GM12875 (cell line): ENCODE measurements at regions not wholly inside any gene's neighbourhood (a gene's known extent, or its start where the extent isn't known, plus 50 kb on each side); places are given as distances from the start of the nearest gene placed in this dataset.

Experiments used
- H3K4me3 ChIP-seq: one replicate; pipeline ENCODE4 v1.5.1; 2011; ENCODE audit warnings: low read depth, low read length, control low read depth
- CTCF ChIP-seq: IDR thresholded peaks from 2 replicates; pipeline ENCODE4 v1.5.1; 2011; ENCODE audit warnings: low read depth, mild to moderate bottlenecking, control low read depth, inconsistent platforms, low read length, moderate library complexity, borderline replicate concordance; ENCODE audit not compliant: insufficient read depth

DNA sequence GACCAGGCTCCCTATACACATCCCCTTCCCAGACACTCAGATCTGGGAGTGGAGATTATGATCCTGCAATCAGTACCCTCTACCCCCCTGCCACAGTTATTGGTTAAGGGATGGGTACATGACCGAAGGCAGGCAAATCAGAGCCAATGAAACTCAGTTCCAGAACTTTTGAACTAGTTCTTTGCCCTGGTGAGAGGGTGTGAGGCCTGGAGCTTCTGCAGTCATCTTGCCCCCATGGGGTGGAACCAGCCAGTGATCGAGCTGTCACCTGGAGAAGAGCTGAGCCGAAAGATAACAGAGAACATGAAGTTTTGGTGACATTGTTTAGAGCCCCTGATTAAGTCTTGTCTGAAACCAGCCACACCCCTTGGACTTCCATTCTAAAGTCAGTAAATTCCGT lies 88.2 kb upstream of the DUSP5 start:
- no peak for TF ChIP-seq CTCF
- H3K4me3 ChIP-seq = no peak overlapping the region

GRCh38 chr10:110409926-110410325 lies 87.8 kb upstream of the DUSP5 start:
- H3K4me3 ChIP-seq = no peak overlapping the region
- TF ChIP-seq CTCF = no peak

GRCh38 chr10:110410329-110411046 lies 87.2 kb upstream of the DUSP5 start:
- no peak overlapping the region for H3K4me3 ChIP-seq
- no peak for TF ChIP-seq CTCF

GRCh38 chr10:110411047-110411410 lies 86.7 kb upstream of the DUSP5 start:
- TF ChIP-seq CTCF = no peak
- no peak overlapping the region for H3K4me3 ChIP-seq

- no peak for TF ChIP-seq CTCF
- H3K4me3 ChIP-seq = no peak overlapping the region
Measured at GRCh38 chr10:110413049-110413783, 84.5 kb upstream of the DUSP5 start.

DNA sequence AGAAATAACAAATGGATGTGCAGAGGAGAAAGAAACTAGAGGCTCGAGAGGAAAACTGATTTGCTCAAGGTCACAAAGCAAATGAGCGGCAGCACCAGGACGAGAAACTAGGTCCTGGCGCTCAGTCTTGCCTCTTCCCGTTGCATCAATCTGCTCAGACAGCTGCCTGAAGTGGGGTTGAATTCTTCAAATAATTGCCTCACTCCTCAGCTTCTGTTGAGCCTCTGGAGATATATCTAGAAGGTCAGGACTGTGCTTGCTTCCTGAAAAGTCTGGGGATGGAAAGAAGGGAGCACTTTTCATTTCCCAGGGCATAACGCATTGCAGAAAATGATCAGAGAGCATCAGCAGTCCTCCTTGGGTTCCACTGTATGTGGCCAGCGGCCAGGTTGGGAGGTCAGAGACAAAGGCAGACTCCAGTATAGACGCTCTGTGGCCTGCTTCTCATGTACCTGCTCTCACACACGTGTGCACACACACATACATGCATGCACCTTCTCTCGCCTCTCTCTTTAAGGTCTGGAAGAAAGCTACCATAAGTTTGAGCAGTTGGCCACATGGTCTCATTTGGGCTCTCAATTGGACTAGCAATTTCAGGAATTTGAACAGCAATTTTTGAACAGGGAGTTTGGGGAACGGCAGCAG lies 83.7 kb upstream of the DUSP5 start:
- no peak for TF ChIP-seq CTCF
- no peak overlapping the region for H3K4me3 ChIP-seq
